HepG2 (cell line): ENCODE measurements at regions not wholly inside any gene's neighbourhood (a gene's known extent, or its start where the extent isn't known, plus 50 kb on each side); places are given as distances from the start of the nearest gene placed in this dataset.

ENCODE experiments used
- TAF1 ChIP-seq: sonication (generic); formaldehyde crosslinking; IDR thresholded peaks from 2 replicates; pipeline ENCODE4 v1.4.0; 2020; ENCODE audit warnings: missing genetic modification reagents
- ZNF121 ChIP-seq: sonication (generic); formaldehyde crosslinking; IDR thresholded peaks from 2 replicates; pipeline ENCODE4 v1.5.0; 2020; ENCODE audit warnings: mild to moderate bottlenecking, missing genetic modification reagents

DNA sequence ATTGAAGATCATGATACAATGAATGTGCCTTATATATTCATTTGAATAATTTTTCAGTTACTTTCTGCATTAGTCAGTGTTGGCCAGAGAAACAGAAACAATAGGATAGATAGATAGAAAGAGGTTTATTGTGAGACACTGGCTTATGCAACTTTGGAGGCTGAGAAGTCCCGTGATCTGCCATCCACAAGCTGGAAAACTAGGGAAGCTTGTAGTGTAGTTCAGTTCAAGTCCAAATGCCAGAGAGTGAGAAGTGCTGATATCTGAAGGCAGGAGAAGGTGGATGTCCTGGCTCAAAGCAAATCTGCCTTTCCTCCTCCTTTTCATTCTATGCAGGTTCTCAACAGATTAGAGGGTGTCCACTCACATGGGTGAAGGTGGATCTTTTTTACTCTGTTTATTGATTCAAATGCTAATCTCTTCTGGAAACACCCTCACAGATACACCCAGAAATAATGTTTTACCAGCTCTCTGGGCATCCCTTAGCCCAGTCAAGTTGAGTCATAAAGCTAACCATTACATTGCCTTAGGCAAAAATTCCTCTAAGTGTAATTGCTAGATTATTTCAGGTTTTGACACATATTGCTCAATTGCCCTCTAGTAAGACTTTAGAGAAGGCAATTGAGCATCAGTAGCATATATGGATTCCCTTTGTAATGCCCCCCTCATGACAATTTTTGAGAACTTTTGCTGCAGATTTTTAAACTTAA, 341.4 kb downstream of the LPIN1 start:
- TF ChIP-seq ZNF121 (CRISPR knock-in tag): no peak
- no peak for TF ChIP-seq TAF1 (CRISPR knock-in tag)
